ENCODE measurements at regions not wholly inside any gene's neighbourhood (a gene's known extent, or its start where the extent isn't known, plus 50 kb on each side); places are given as distances from the start of the nearest gene placed in this dataset.

DNA sequence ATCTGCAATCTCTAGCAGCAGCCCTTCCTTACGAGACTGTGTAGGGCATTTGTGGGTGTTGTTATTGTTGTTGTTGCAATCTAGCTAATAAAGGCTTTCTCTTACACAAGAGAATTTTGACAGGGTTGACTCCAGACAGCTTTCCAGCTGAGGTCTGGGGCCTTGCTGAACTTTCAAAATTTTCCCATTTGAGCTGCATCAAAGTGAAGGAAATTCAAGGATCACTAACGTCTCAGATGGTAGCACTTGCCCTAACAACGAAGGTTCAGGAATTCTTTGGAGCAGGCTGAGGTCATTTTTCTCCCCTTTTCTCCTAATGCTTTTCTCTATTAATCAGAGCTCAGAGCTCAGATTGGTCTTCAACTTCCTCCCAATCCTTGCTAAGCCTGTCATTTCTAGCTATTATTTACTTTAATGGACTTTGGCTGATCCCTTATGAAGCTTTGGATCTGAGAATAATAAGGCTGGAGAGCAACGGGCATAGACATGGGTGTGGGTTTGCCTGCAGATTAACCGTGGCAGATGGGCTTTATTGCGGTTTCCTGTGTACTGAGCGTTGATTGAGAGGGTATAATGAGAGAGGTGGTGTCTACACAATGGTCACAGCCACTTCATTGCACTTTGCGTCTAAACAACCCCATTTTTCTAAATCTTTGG is 614.0 kb upstream of the AGTR1 start:
- TF ChIP-seq, protein P1, sequence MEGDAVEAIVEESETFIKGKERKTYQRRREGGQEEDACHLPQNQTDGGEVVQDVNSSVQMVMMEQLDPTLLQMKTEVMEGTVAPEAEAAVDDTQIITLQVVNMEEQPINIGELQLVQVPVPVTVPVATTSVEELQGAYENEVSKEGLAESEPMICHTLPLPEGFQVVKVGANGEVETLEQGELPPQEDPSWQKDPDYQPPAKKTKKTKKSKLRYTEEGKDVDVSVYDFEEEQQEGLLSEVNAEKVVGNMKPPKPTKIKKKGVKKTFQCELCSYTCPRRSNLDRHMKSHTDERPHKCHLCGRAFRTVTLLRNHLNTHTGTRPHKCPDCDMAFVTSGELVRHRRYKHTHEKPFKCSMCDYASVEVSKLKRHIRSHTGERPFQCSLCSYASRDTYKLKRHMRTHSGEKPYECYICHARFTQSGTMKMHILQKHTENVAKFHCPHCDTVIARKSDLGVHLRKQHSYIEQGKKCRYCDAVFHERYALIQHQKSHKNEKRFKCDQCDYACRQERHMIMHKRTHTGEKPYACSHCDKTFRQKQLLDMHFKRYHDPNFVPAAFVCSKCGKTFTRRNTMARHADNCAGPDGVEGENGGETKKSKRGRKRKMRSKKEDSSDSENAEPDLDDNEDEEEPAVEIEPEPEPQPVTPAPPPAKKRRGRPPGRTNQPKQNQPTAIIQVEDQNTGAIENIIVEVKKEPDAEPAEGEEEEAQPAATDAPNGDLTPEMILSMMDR (conservative IDR thresholded peaks at IDR 0.05; ENCODE audit: low read depth, low read length): no peak
- TF ChIP-seq EZH2 (IDR thresholded peaks at IDR 0.05; ENCODE audit: borderline replicate concordance, low read depth, low read length, poor library complexity, severe bottlenecking): no peak

Measured in A673 (cell line).